Tibial nerve (tissue), 4 donors: ENCODE measurements at regions not wholly inside any gene's neighbourhood (a gene's known extent, or its start where the extent isn't known, plus 50 kb on each side); places are given as distances from the start of the nearest gene placed in this dataset.

Source experiments
- DNase-seq, 2 donors: peaks; one replicate each; pipeline ENCODE4 v3.0.0-alpha.2; 2019; ENCODE audit warnings: low spot score in 2 of 2
- H3K27ac ChIP-seq, 4 donors: fragments of 200-600 bp; sonication (generic) in 3 of 4; one replicate each; pipeline ENCODE4 v1.5.1; 2017 to 2019; ENCODE audit warnings: mild to moderate bottlenecking in 1 of 4
- H3K27me3 ChIP-seq, 2 donors: fragments of 200-600 bp; sonication (generic) in 1 of 2; one replicate each; pipeline versions ENCODE4 v1.5.1 to v1.6.0; 2017 to 2019
- H3K36me3 ChIP-seq, 3 donors: fragments of 200-600 bp; sonication (generic); one replicate each; pipeline ENCODE4 v1.5.1; 2018 to 2019
- H3K4me1 ChIP-seq, 4 donors: fragments of 200-600 bp; sonication (generic) in 3 of 4; one replicate each; pipeline ENCODE4 v1.5.1; 2017 to 2019
- H3K4me3 ChIP-seq, 4 donors: fragments of 200-600 bp; sonication (generic) in 3 of 4; one replicate each; pipeline ENCODE4 v1.5.1; 2017 to 2019; ENCODE audit warnings: mild to moderate bottlenecking in 1 of 4, moderate library complexity in 1 of 4
- H3K9me3 ChIP-seq, 4 donors: fragments of 200-600 bp; sonication (generic) in 3 of 4; one replicate each; pipeline ENCODE4 v1.5.1; 2017 to 2019
- CTCF ChIP-seq, 5 experiments: fragments of 200-600 bp in 3 of 5; fragments of 450-650 bp in 2 of 5; sonication (generic) in 3 of 5; IDR thresholded peaks; one replicate each; pipeline ENCODE4 v1.5.1; 2016 to 2019; ENCODE audit warnings: antibody characterized with exemption in 5 of 5, mild to moderate bottlenecking in 3 of 5, moderate library complexity in 2 of 5
- EP300 ChIP-seq, 2 donors: sonication (generic); formaldehyde crosslinking; IDR thresholded peaks; one replicate each; pipeline ENCODE4 v1.6.1; 2017; ENCODE audit warnings: antibody characterized with exemption in 2 of 2, mild to moderate bottlenecking in 1 of 2
- POLR2A ChIP-seq, 2 donors: fragments of 450-650 bp; IDR thresholded peaks; one replicate each; pipeline ENCODE4 v1.6.1; 2017; ENCODE audit warnings: antibody characterized with exemption in 2 of 2, mild to moderate bottlenecking in 2 of 2, moderate library complexity in 2 of 2
- WGBS, 2 donors: methylation state at CpG; one replicate each; pipeline ENCODE4 v1.1.5; 2018; 5-methylcytosine and 5-hydroxymethylcytosine counted together

- H3K4me1 ChIP-seq, result no peaks in the 10 kb centered on the region
- H3K36me3 ChIP-seq, result no peaks in the 10 kb centered on the region
- DNase-seq, result no peak
- no peak for TF ChIP-seq POLR2A (IDR thresholded peaks at IDR 0.05)
- TF ChIP-seq CTCF (IDR thresholded peaks at IDR 0.05), result no peak
- TF ChIP-seq EP300 (IDR thresholded peaks at IDR 0.05), result no peak
- no peak overlapping the region for H3K4me3 ChIP-seq
- H3K9me3 ChIP-seq, result no peaks in the 10 kb centered on the region
- H3K27ac ChIP-seq, result no peak overlapping the region
- no peaks in the 10 kb centered on the region for H3K27me3 ChIP-seq
Observed at GRCh38 chr2:196442211-196442610, 197.3 kb upstream of the CCDC150 start.

- TF ChIP-seq POLR2A (IDR thresholded peaks at IDR 0.05) (no peak), EP300 (IDR thresholded peaks at IDR 0.05) (no peak), CTCF (IDR thresholded peaks at IDR 0.05) (no peak)
- Histone ChIP-seq H3K9me3 (no peaks in the 10 kb centered on the region), H3K36me3 (no peaks in the 10 kb centered on the region), H3K27me3 (no peaks in the 10 kb centered on the region), H3K27ac (no peak overlapping the region), H3K4me3 (no peak overlapping the region), H3K4me1 (no peaks in the 10 kb centered on the region)
- DNase-seq, result no peak
- WGBS, 2 donors, result 88 to 89% methylated on average over 1 of the region's 1 CpG
Observed at GRCh38 chr2:196444442-196444841, 195.1 kb upstream of the CCDC150 start.

DNA sequence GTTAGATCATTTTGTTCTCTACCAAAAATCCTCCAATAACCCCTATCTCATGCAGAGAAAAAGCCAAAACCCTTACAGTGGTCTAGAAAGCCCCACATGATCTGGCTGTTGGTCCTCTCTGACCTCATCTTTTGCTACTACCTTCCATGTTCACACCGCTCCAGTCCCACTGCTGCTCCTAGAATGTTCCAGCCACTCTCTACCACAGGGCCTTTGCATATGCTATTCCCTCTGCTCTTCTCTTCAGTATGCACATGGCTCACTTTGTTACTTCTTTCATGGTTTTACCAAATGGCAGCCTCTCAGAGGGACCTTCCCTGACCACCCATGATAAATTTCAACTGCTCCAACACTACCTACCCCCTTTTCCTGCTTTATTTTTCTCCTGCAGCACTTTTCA, 193.5 kb upstream of the CCDC150 start:
- Histone ChIP-seq H3K36me3 (no peaks in the 10 kb centered on the region), H3K4me3 (no peak overlapping the region), H3K27me3 (no peaks in the 10 kb centered on the region), H3K4me1 (no peaks in the 10 kb centered on the region), H3K9me3 (no peaks in the 10 kb centered on the region), H3K27ac (no peak overlapping the region)
- TF ChIP-seq EP300 (IDR thresholded peaks at IDR 0.05) (no peak), CTCF (IDR thresholded peaks at IDR 0.05) (no peak), POLR2A (IDR thresholded peaks at IDR 0.05) (no peak)
- WGBS, 2 donors, result 100% methylated on average over 1 of the region's 1 CpG
- no peak for DNase-seq

GRCh38 chr2:196448407-196449079, 191.0 kb upstream of the CCDC150 start:
- TF ChIP-seq CTCF (IDR thresholded peaks at IDR 0.05) (no peak), POLR2A (IDR thresholded peaks at IDR 0.05) (no peak), EP300 (IDR thresholded peaks at IDR 0.05) (no peak)
- H3K36me3 ChIP-seq, result no peaks in the 10 kb centered on the region
- H3K27ac ChIP-seq, result no peak overlapping the region
- no peaks in the 10 kb centered on the region for H3K9me3 ChIP-seq
- no peaks in the 10 kb centered on the region for H3K4me1 ChIP-seq
- H3K27me3 ChIP-seq, result no peaks in the 10 kb centered on the region
- no peak overlapping the region for H3K4me3 ChIP-seq
- no peak for DNase-seq
- 81 to 89% methylated on average over 5 of the region's 5 CpGs for WGBS, 2 donors

- no peaks in the 10 kb centered on the region for H3K27me3 ChIP-seq
- no peaks in the 10 kb centered on the region for H3K36me3 ChIP-seq
- TF ChIP-seq CTCF (IDR thresholded peaks at IDR 0.05) (no peak), POLR2A (IDR thresholded peaks at IDR 0.05) (no peak), EP300 (IDR thresholded peaks at IDR 0.05) (no peak)
- H3K9me3 ChIP-seq, result no peaks in the 10 kb centered on the region
- WGBS, 2 donors, result 100% methylated on average over 1 of the region's 1 CpG
- no peaks in the 10 kb centered on the region for H3K4me1 ChIP-seq
- no peak overlapping the region for H3K27ac ChIP-seq
- no peak for DNase-seq
- no peak overlapping the region for H3K4me3 ChIP-seq
Observed at GRCh38 chr2:196449083-196449482, 190.4 kb upstream of the CCDC150 start.
